ENCODE measurements at regions not wholly inside any gene's neighbourhood (a gene's known extent, or its start where the extent isn't known, plus 50 kb on each side); places are given as distances from the start of the nearest gene placed in this dataset.

DNA sequence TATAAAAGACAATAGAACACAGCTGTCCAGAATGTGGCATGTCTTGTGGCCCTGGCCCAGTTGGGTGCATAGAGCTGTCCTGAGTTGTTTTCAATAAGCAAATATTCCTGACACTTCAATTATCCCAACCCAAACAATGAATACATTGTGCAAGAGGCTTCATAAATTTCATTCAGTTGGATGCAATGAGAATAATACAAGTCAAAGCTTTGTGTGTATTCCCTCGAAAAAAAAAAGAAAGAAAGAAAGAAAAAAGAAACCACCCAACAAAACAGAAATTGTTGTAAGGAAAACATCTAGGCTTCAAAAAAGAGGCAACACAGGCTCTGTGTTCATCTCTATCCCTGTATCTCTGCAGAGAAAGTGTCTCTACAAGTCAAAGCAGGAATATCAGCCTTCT lies 138.7 kb upstream of the ADO start:
- no peak for DNase-seq (ENCODE audit: low read depth)
- TF ChIP-seq, protein P1, sequence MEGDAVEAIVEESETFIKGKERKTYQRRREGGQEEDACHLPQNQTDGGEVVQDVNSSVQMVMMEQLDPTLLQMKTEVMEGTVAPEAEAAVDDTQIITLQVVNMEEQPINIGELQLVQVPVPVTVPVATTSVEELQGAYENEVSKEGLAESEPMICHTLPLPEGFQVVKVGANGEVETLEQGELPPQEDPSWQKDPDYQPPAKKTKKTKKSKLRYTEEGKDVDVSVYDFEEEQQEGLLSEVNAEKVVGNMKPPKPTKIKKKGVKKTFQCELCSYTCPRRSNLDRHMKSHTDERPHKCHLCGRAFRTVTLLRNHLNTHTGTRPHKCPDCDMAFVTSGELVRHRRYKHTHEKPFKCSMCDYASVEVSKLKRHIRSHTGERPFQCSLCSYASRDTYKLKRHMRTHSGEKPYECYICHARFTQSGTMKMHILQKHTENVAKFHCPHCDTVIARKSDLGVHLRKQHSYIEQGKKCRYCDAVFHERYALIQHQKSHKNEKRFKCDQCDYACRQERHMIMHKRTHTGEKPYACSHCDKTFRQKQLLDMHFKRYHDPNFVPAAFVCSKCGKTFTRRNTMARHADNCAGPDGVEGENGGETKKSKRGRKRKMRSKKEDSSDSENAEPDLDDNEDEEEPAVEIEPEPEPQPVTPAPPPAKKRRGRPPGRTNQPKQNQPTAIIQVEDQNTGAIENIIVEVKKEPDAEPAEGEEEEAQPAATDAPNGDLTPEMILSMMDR (IDR thresholded peaks at IDR 0.05; ENCODE audit: insufficient read depth, low read length): no peak
- no peak overlapping the region for H3K4me3 ChIP-seq (ENCODE audit: low read depth, low read length)

DNA sequence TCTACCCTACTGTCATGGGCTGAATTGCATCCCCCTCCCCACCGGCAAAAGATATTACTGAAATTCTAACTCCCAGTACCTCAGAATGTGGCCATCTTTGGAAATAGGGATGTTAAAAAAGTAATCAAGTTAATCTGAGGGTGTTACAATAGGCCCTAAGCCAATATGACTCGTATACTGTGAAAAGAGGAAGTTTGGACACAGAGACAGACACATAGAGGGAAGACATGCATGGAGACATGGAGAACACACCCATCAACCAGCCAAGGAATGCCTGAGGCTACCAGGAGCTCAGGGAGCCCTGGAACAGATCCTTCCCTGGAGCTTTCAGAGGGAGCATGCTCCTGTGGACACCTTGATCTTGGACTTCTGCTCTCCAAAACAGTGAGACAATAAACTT lies 138.2 kb upstream of the ADO start:
- no peak overlapping the region for H3K4me3 ChIP-seq (ENCODE audit: low read depth, low read length)
- DNase-seq (ENCODE audit: low read depth): no peak
- TF ChIP-seq, protein P1 (IDR thresholded peaks at IDR 0.05; ENCODE audit: insufficient read depth, low read length): no peak

DNA sequence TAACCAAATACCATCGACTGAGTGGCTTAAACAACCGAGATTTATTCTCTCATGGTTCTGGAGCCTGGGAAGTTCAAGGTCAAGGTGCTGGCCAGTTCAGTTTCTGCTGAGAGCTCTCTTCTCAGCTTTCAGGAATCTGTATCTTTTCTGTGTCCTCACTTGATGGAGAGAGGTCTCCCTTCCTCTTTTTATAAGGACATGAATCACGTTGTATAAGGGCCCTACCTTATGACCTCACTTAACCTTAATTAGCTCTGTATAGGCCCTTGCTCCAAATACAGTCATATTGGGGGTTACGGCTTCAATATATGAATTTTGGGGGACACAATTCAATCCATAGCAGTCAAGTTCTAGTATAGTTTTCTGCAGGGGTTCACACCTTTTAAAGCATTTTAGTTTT lies 135.2 kb upstream of the ADO start:
- no peak overlapping the region for H3K4me3 ChIP-seq (ENCODE audit: low read depth, low read length)
- TF ChIP-seq, protein P1 (IDR thresholded peaks at IDR 0.05; ENCODE audit: insufficient read depth, low read length): no peak
- DNase-seq (ENCODE audit: low read depth): no peak

DNA sequence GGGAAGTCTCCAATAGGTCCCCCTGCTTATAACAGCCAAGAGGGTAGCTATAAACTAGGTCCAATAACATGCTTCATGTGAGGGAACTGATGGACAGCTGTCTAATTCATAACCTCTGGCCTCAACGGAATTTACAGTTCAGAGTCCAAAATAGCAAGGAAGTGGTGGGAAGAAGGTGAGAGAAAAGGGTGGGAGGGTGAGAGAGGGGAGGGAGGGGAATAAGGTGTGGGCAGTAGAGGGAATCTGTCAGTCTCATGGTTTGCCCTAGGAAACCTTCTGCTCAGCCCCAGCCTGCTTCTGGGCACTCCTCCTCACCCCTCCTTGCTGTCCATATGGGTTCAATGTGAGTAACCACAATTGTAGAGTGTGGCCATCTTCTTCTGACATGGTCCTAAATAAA lies 133.4 kb upstream of the ADO start:
- TF ChIP-seq, protein P1 (IDR thresholded peaks at IDR 0.05; ENCODE audit: insufficient read depth, low read length): no peak
- no peak overlapping the region for H3K4me3 ChIP-seq (ENCODE audit: low read depth, low read length)
- no peak for DNase-seq (ENCODE audit: low read depth)

DNA sequence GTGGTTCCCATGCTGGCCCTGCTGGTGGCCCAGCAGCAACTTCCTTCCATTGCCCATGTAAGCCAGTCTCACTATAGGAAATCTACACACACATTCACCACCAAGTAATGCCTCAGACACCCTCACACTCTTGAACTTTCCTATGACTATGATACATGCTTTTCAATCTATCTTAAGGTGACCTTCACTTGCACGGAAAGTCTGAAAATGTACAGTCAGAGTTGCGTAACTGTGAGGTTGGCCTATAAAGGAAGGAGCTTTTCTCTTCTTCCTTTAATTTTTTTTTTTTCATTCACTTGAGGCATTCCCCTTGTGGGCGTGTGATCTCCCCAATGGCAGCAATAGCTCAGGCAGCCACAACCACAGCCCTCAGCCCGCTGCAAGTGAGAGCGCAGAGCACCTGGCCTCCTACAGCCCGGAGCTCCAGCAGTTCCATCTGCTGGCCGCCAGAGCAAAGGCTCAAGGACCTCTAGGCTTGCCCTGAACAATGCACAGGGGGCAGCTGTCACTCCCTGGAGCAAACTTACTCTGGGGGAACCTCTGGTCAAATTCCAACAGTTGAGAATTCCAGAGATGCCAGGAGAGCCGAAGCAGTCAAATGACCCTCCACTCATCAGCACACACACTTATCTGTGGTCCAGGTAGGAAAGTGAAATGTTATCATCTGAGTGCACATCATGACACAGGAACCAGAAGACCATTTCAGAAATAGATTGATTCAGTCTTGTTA lies 123.1 kb upstream of the ADO start:
- DNase-seq (ENCODE audit: low read depth): no peak
- H3K4me3 ChIP-seq (ENCODE audit: low read depth, low read length): no peak overlapping the region
- TF ChIP-seq, protein P1 (IDR thresholded peaks at IDR 0.05; ENCODE audit: insufficient read depth, low read length): no peak

DNA sequence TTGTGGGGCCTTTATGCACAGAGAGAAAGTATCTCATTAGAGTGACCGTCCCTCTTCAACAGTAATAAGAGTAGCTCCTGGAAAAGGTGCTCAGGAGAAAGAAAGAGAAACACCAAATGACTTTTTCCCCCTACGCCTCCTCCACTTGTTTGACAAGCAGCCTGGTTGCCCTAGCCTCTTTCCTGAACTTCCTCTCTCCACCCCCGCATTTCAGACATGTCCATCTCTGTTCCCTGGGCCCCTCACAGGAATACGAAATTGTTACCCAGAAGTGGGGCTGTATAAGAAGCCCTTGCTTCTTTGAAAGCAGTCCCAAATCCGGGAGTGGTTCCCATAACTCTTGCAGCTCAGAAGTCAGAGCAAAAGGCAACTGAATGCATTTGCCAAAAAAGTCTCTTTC lies 119.6 kb upstream of the ADO start:
- TF ChIP-seq, protein P1 (IDR thresholded peaks at IDR 0.05; ENCODE audit: insufficient read depth, low read length): no peak
- H3K4me3 ChIP-seq (ENCODE audit: low read depth, low read length): no peak overlapping the region
- DNase-seq (ENCODE audit: low read depth): no peak

DNA sequence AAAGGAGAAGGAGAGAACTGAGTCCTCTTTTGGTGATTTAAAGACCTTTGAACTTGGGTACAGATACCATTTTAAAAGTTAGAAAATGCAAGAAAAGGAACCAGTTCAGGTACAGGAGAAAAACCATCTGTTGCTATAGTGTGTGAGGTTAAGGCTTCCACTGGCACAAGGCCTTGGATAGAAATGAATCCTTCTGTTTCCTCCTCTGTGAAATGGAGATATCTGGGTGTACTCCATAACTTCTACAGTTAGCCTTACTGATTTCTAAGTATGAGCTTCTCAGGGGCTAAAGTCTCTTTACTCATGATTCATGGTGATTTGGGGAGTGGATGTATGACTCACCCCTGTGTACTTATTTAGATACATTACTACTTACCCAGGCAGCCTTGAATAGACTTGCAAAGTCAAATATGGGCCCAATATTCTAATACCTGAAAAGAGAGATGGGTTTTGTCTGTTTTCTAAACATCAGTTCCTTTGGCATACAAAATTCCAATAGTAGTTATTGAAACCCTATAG lies 117.2 kb upstream of the ADO start:
- TF ChIP-seq, protein P1 (IDR thresholded peaks at IDR 0.05; ENCODE audit: insufficient read depth, low read length): no peak
- H3K4me3 ChIP-seq (ENCODE audit: low read depth, low read length): no peak overlapping the region
- DNase-seq (ENCODE audit: low read depth): peak; percentile 21
